T-cell (primary cell): ENCODE measurements at regions not wholly inside any gene's neighbourhood (a gene's known extent, or its start where the extent isn't known, plus 50 kb on each side); places are given as distances from the start of the nearest gene placed in this dataset.

Experiments used
- ATAC-seq, 4 experiments: fragments of 200-7000 bp in 3 of 4; fragments of 150-1000 bp in 1 of 4; cut with Tn5 transposase; replicated peaks in 1 of 4; 1 replicate in 3 of 4; 2 replicates in 1 of 4; pipeline ENCODE4 v1.10.0; 2021; ENCODE audit warnings: moderate library complexity in 3 of 4, mild to moderate bottlenecking in 2 of 4, moderate number of reproducible peaks in 1 of 4
- CTCF ChIA-PET, 2 donors: fragments of 300-600 bp; sonication (Branson Sonifier 250); formaldehyde crosslinking; loops; one replicate each; lab custom pipeline; 2022; ENCODE audit warnings: antibody characterized with exemption in 2 of 2; lab: Charles Lee
- POLR2A ChIA-PET, 2 donors: fragments of 300-600 bp; sonication (Branson Sonifier 250); formaldehyde crosslinking; loops; one replicate each; lab custom pipeline; 2022; ENCODE audit warnings: antibody characterized with exemption in 2 of 2; lab: Charles Lee
- DNase-seq, 35 experiments: peaks; one replicate each; pipeline versions ENCODE4 v3.0.0 to v3.0.0-alpha.2; 2013 to 2023
- H3K27ac ChIP-seq: one replicate; pipeline ENCODE4 v1.5.1; 2013; ENCODE audit warnings: low read length
- H3K27me3 ChIP-seq, 2 experiments: replicated peaks in 1 of 2; 1 replicate in 1 of 2; 2 replicates in 1 of 2; pipeline versions ENCODE4 v1.6.1 to v1.7.0; 2013; ENCODE audit warnings: low read length in 1 of 2, mixed read lengths in 1 of 2; ENCODE audit not compliant: control insufficient read depth in 2 of 2, insufficient read depth in 2 of 2; ENCODE audit errors: extremely low read depth in 1 of 2
- H3K36me3 ChIP-seq, 2 donors: 1 replicate in 1 of 2; 2 replicates in 1 of 2; pipeline versions ENCODE4 v1.6.1 to v1.7.0; 2013; ENCODE audit warnings: low read length in 1 of 2; ENCODE audit not compliant: control insufficient read depth in 2 of 2, insufficient read depth in 1 of 2; ENCODE audit errors: extremely low read depth in 1 of 2
- H3K4me1 ChIP-seq, 2 experiments: 1 replicate in 1 of 2; 2 replicates in 1 of 2; pipeline versions ENCODE4 v1.6.1 to v1.7.0; 2013; ENCODE audit warnings: low read length in 2 of 2, mixed read lengths in 1 of 2; ENCODE audit not compliant: insufficient read depth in 2 of 2, control insufficient read depth in 1 of 2; ENCODE audit errors: extremely low read depth in 1 of 2
- H3K4me3 ChIP-seq, 2 donors: 1 replicate in 1 of 2; 2 replicates in 1 of 2; pipeline versions ENCODE4 v1.5.1 to v1.7.0; 2013; ENCODE audit warnings: mild to moderate bottlenecking in 2 of 2, low read length in 1 of 2, moderate library complexity in 1 of 2; ENCODE audit not compliant: control insufficient read depth in 1 of 2; ENCODE audit errors: extremely low read depth in 1 of 2
- H3K9me3 ChIP-seq: 2 replicates; pipeline ENCODE4 v1.7.0; 2013
- H3K27ac Mint-ChIP-seq, 2 donors: one replicate each; pipeline ENCODE4 v1.8.0; 2020 to 2021; ENCODE audit warnings: mild to moderate bottlenecking in 2 of 2, mixed read lengths in 2 of 2
- H3K27me3 Mint-ChIP-seq, 2 donors: one replicate each; pipeline ENCODE4 v1.8.0; 2021 to 2022; ENCODE audit warnings: mixed read lengths in 2 of 2
- H3K36me3 Mint-ChIP-seq: one replicate; pipeline ENCODE4 v1.8.0; 2021; ENCODE audit warnings: mixed read lengths
- H3K4me1 Mint-ChIP-seq, 3 donors: one replicate each; pipeline ENCODE4 v1.8.0; 2020 to 2022; ENCODE audit warnings: mixed read lengths in 3 of 3, mild to moderate bottlenecking in 1 of 3
- H3K4me3 Mint-ChIP-seq, 3 donors: one replicate each; pipeline ENCODE4 v1.8.0; 2020 to 2022; ENCODE audit warnings: mild to moderate bottlenecking in 3 of 3, mixed read lengths in 3 of 3, moderate library complexity in 3 of 3
- H3K9me3 Mint-ChIP-seq, 3 donors: one replicate each; pipeline ENCODE4 v1.8.0; 2020 to 2022; ENCODE audit warnings: mixed read lengths in 3 of 3
- WGBS: methylation state at CpG from one replicate; pipeline ENCODE4 v1.1.5; 2013; ENCODE audit warnings: missing lambda C conversion rate; ENCODE audit not compliant: insufficient coverage; 5-methylcytosine and 5-hydroxymethylcytosine counted together

DNA sequence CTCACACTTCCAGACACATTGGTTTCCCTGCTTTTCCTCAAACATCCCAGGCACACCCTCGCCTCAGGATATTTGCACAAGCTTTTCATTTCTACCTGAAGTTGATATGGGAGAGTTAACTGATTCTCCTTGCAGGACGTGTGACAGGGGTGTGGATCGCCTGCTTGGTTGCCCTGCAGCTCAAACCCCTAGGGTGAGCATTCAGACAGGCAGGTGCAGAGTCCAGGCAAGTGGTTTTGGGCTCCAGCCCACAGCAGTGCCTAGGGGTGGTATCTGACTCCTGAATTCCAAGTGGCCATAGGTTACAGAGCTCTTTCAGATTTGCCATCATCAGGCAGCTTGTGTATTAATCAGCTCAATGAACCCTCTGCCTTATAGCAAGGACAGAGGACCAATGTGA lies 1104.2 kb upstream of the IGFBP7 start:
- H3K4me1 Mint-ChIP-seq, result no peaks in the 10 kb centered on the region
- H3K27me3 ChIP-seq, result no peaks in the 10 kb centered on the region
- CTCF ChIA-PET, result no interaction called here

DNA sequence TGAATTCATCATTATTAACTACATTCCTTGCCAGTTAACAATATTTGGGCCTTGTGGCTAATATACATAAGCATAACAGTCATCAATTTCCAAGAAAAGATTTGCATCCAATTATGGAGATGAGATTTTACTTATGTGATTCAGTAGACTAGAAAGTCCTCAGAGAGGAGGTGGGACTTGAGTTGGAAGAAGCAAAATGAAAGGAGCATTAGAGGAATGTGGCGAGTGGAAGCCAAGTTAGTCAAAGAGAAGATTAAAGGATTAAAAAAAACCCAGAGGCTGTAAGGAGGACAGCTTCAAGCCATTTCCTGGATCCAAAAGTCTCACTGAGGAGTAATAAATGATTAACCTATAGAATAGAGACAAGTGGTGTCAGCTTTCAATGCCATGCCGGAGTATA lies 1099.4 kb upstream of the IGFBP7 start:
- H3K27me3 Mint-ChIP-seq, result no peaks in the 10 kb centered on the region
- DNase-seq (no peak), ATAC-seq (no peak)
- no peaks in the 10 kb centered on the region for H3K27me3 ChIP-seq
- no peak overlapping the region for H3K4me3 ChIP-seq
- H3K9me3 Mint-ChIP-seq, result peaks cover 3 to 12% (median 9%) of the 10 kb centered on the region in 3 donors
- WGBS, result no CpG with 5 or more reads among the region's 2 CpGs
- H3K36me3 Mint-ChIP-seq, result no peaks in the 10 kb centered on the region
- CTCF ChIA-PET, result no interaction called here
- no peak overlapping the region for H3K27ac ChIP-seq
- H3K9me3 ChIP-seq, result no peaks in the 10 kb centered on the region
- no peak overlapping the region for H3K27ac Mint-ChIP-seq
- H3K4me1 Mint-ChIP-seq, result no peaks in the 10 kb centered on the region
- POLR2A ChIA-PET, result no interaction called here
- H3K4me1 ChIP-seq, result no peaks in the 10 kb centered on the region
- no peaks in the 10 kb centered on the region for H3K36me3 ChIP-seq
- H3K4me3 Mint-ChIP-seq, result no peak overlapping the region

More for the DNA sequence above, 1104.2 kb upstream of the IGFBP7 start:
- WGBS, result 60% methylated on average over 1 of the region's 3 CpGs
- DNase-seq, result no peak
- POLR2A ChIA-PET, result no interaction called here
- no peak for ATAC-seq
- no peaks in the 10 kb centered on the region for H3K27me3 Mint-ChIP-seq
- H3K4me3 Mint-ChIP-seq, result no peak overlapping the region
- Histone ChIP-seq H3K9me3 (no peaks in the 10 kb centered on the region), H3K36me3 (no peaks in the 10 kb centered on the region), H3K4me3 (no peak overlapping the region), H3K27ac (no peak overlapping the region), H3K4me1 (no peaks in the 10 kb centered on the region)
- no peaks in the 10 kb centered on the region for H3K36me3 Mint-ChIP-seq
- H3K27ac Mint-ChIP-seq, result no peak overlapping the region
- H3K9me3 Mint-ChIP-seq, result peaks cover 17 to 20% (median 18%) of the 10 kb centered on the region in 3 donors

DNA sequence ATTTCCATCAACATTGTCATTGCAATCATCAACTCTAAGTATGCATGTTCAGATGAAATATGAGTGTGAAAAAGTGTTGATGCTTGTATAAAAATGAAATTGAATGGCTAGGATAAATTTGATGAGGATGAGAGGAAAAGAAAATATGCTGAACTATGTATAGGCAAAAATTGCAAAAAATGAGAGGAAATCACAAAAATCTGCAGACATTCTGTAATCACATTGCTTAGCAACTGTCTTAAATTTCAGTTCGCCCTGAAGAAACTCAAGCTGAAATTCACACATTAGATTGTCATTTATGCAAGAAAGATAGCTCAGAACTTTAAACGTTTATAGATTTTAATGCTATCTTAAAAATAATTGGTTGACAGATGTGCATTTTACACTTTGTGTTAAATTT lies 1098.8 kb upstream of the IGFBP7 start:
- POLR2A ChIA-PET, result no interaction called here
- Histone ChIP-seq H3K4me1 (no peaks in the 10 kb centered on the region), H3K36me3 (no peaks in the 10 kb centered on the region), H3K27me3 (no peaks in the 10 kb centered on the region), H3K27ac (no peak overlapping the region), H3K4me3 (no peak overlapping the region), H3K9me3 (no peaks in the 10 kb centered on the region)
- H3K9me3 Mint-ChIP-seq, result peaks cover 3 to 12% (median 4%) of the 10 kb centered on the region in 3 donors
- CTCF ChIA-PET, result no interaction called here
- no peak overlapping the region for H3K4me3 Mint-ChIP-seq
- DNase-seq (no peak), ATAC-seq (no peak)
- H3K27ac Mint-ChIP-seq, result no peak overlapping the region
- no peaks in the 10 kb centered on the region for H3K4me1 Mint-ChIP-seq
- H3K36me3 Mint-ChIP-seq, result no peaks in the 10 kb centered on the region
- WGBS, result no CpG with 5 or more reads among the region's 2 CpGs
- H3K27me3 Mint-ChIP-seq, result no peaks in the 10 kb centered on the region

DNA sequence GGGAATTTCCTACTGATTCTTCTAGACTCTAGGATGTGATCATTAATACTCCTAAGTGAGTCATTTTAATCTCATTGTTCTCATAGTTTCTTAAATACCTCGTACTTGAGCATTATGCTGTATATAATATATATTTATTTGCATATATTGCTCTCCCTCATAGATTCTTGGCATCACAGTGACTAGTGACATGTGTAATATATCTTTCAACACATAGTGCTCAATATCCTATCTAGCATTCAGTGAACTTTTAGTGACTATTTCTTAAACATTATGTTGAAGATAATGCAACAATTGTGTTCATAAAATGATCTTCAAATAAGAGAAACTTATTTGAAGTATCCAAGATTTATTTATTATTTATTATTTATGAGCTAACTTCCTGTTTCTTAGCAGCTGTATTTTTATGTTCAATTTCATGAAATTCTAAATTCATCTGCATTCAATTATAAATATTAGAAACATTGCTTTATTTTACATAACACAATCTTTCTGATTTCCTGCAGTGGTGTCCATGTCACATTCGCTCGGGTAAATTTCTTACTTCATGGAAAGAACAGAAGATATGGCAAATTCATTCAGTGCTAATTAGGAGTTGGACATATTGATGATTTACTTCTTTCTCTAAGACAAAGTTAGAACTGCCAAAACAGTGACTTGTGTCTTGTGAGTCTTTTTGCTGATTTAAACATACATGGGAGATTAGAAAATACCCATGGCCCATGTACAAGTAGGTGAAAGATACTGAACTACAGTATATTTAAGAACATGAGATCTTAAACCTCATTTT lies 1095.5 kb upstream of the IGFBP7 start:
- CTCF ChIA-PET, result no interaction called here
- WGBS, result no CpG with 5 or more reads among the region's 3 CpGs
- Mint-ChIP-seq H3K4me1 (no peaks in the 10 kb centered on the region), H3K4me3 (no peak overlapping the region), H3K27ac (no peak overlapping the region), H3K27me3 (no peaks in the 10 kb centered on the region), H3K9me3 (peaks cover 0 to 14% (median 5%) of the 10 kb centered on the region in 3 donors), H3K36me3 (no peaks in the 10 kb centered on the region)
- H3K27me3 ChIP-seq, result no peaks in the 10 kb centered on the region
- H3K4me3 ChIP-seq, result no peak overlapping the region
- ATAC-seq, result no peak
- no peak for DNase-seq
- H3K36me3 ChIP-seq, result no peaks in the 10 kb centered on the region
- POLR2A ChIA-PET, result no interaction called here
- H3K4me1 ChIP-seq, result no peaks in the 10 kb centered on the region
- no peaks in the 10 kb centered on the region for H3K9me3 ChIP-seq
- H3K27ac ChIP-seq, result no peak overlapping the region

DNA sequence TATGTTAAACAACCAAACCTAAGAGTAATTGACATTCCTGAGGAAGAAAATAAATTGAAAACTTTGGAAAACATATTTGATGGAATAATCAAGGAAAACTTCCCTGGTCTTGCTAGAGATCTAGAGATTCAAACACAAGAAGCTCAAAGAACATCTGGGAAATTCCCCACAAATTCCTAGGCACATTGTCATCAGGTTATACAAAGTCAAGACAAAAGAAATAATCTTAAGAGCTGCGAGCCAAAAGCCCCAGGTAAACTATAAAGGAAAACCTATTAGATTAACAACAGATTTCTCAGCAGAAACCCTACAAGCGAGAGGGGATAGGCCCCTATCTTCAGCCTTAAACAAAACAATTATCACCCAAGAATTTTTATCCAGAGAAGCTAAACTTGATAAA lies 1082.0 kb upstream of the IGFBP7 start:
- Histone ChIP-seq H3K27me3 (no peaks in the 10 kb centered on the region), H3K36me3 (no peaks in the 10 kb centered on the region), H3K9me3 (no peaks in the 10 kb centered on the region), H3K27ac (no peak overlapping the region), H3K4me3 (no peak overlapping the region), H3K4me1 (no peaks in the 10 kb centered on the region)
- WGBS, result no CpG with 5 or more reads among the region's 2 CpGs
- Mint-ChIP-seq H3K27me3 (no peaks in the 10 kb centered on the region), H3K9me3 (peaks cover 15 to 35% (median 23%) of the 10 kb centered on the region in 3 donors), H3K4me3 (no peak overlapping the region), H3K4me1 (no peaks in the 10 kb centered on the region), H3K36me3 (no peaks in the 10 kb centered on the region), H3K27ac (no peak overlapping the region)
- ATAC-seq (no peak), DNase-seq (no peak)
- POLR2A ChIA-PET, result no interaction called here
- CTCF ChIA-PET, result no interaction called here

DNA sequence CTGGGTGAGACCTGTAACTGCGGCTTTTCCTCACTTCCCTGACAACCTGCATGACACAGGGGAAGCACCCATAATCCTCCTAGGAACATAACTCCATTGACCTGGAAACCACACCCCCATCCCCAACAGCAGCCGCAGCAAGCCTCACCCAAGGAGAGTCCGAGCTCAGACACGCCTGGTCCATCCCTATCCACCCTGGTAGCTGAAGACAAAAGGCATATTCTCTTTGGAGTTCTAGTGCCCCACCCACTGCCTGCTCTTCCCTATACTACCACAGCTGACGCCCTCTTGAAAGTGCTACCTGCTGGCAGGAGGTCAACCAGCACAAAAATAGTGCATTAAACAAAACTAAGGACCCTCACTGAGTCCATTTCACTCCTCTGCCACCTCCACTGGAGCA lies 1080.9 kb upstream of the IGFBP7 start:
- no peak overlapping the region for H3K4me3 Mint-ChIP-seq
- Histone ChIP-seq H3K4me3 (no peak overlapping the region), H3K9me3 (no peaks in the 10 kb centered on the region), H3K4me1 (no peaks in the 10 kb centered on the region), H3K36me3 (no peaks in the 10 kb centered on the region), H3K27me3 (no peaks in the 10 kb centered on the region), H3K27ac (no peak overlapping the region)
- no peaks in the 10 kb centered on the region for H3K36me3 Mint-ChIP-seq
- no peak overlapping the region for H3K27ac Mint-ChIP-seq
- peaks cover 12 to 33% (median 20%) of the 10 kb centered on the region in 3 donors for H3K9me3 Mint-ChIP-seq
- ChIA-PET CTCF (no interaction called here), POLR2A (no interaction called here)
- no peak for ATAC-seq
- H3K27me3 Mint-ChIP-seq, result no peaks in the 10 kb centered on the region
- WGBS, result 91% methylated on average over 3 of the region's 5 CpGs
- H3K4me1 Mint-ChIP-seq, result no peaks in the 10 kb centered on the region
- no peak for DNase-seq
